Pulmonary artery endothelial cell (primary cell): ENCODE measurements at regions not wholly inside any gene's neighbourhood (a gene's known extent, or its start where the extent isn't known, plus 50 kb on each side); places are given as distances from the start of the nearest gene placed in this dataset.

ENCODE experiments used
- DNase-seq: peaks from one replicate; pipeline ENCODE4 v3.0.0-alpha.2; 2011; ENCODE audit warnings: low read depth, low spot score

DNA sequence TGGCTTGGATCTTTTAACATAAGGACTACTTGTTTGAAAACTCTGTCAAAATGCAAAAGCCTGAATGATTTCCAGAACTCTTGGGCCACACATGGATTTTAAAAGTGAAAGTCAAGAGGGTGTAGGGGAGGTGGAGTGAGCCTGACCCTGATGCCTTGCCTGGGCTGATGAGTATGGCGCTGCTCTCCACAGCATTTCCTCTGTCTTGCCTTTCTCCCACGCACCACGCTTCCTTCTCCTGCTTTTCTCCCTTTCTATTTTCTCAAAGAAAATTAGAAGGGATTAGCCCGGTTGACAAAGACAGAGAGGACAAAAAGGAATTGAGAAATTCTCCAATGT is 207.0 kb upstream of the CCDC68 start:
- no peak for DNase-seq

DNA sequence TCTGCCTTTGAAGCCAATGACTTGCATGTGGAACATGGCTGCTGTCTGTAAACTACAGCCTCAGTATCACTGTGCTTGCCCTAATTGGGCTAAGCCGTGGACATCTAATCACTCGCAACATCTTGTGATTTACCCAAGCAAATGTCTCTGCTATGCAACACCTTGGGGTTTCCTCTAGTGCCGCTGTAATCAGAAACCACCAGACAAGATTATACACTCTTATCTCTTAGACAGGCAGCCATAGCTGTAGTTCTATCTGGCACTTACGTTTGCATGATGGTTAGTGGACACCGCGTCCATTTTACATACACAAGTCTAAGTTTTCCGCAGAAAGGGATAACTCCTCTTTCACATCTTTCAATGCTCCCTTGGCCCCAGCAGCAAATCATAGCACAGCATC is 204.3 kb upstream of the CCDC68 start:
- DNase-seq, result no peak

DNA sequence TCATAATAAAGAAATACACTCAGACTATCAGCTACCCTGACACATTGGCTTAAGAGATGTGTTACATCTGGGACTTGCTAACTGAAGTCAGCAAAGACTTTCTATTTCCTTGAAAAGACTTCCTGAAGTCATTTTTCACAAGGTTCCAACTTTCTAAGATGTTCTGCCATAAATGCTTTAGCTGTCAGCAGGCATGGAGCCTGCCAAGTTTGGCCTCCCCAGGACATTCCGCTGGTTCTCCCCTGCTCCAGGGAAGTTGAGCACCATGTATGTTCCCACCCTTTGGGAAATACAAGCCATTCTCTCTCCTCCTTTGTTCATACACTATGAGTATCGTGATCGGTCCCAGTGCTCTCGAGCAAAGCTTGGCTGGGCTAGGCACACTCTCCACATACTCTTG is 202.7 kb upstream of the CCDC68 start:
- DNase-seq, result no peak

DNA sequence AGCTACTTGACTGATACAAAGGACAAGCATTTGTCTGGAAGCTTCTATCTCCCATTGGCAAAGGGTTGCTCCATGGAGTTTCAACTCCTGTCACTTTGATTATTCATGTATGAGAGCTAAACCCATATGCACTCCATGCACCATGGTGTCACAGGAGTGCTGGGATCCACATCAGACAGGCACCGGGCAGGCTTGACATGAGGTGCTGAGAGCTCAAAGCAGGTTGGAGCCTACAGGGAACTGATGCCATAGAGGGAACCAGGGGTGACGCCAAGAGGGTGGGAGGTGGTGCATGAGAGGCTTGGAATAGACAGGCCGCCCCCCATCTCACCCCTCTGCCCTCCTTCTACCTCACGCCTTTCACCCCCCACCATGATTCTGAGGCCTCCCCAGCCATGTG is 199.8 kb upstream of the CCDC68 start:
- no peak for DNase-seq

DNA sequence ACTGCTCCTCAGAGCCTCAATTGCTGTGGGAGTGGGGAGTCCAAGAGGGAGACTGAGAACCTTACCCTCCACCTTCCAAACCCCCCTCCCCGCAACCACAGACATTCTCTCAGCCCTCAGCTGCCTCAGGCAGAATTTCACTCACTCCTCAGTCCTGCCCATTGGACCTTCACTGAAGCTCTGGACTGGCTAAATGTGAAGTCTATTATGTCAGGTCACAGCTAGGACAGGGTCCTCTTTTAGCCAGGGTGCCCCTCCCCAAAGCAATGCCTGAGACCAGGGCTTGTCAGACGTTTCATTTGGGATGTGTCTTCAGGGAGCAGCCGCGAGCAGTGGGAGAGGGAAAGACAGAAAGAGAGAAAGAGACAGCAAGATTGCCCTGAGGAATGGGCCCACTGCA is 199.3 kb upstream of the CCDC68 start:
- DNase-seq, result no peak

DNA sequence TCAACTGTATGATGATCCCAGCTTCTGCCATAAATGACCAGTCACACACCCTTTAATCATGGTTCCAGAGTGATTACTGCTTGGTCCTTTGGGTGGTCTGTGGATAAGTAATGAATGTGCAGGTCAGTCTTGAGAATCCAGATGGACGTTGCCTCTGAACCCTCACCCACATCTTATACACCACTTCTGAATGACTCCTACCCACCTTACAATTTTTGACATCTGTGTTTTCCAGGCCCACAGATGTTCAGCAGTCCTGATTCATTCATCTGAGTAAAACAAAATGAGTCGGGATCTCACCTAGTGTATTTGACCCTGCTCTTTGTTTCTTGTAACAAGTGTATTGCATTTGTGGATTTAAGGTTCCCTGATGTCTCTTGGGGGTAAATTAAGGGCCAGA is 194.1 kb upstream of the CCDC68 start:
- no peak for DNase-seq

DNA sequence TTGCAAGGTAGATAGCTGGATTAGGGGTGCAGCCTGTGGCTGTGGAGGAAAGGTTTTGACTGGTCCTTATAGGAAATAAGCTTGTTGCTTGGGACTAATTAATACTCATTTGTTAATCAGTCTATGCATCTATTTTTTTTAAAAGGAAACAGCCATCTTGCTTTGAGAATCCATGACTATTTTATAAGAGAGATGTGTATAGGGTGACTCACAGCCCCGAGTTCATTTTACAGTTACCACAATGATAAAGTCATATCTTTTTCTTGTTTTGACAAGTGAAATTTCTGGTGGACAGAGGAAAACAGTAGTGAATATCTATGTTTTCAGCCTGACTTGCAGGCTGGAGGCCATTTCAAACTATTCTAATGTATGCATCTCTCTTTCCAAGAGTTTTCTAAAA is 193.5 kb upstream of the CCDC68 start:
- DNase-seq, result no peak

DNA sequence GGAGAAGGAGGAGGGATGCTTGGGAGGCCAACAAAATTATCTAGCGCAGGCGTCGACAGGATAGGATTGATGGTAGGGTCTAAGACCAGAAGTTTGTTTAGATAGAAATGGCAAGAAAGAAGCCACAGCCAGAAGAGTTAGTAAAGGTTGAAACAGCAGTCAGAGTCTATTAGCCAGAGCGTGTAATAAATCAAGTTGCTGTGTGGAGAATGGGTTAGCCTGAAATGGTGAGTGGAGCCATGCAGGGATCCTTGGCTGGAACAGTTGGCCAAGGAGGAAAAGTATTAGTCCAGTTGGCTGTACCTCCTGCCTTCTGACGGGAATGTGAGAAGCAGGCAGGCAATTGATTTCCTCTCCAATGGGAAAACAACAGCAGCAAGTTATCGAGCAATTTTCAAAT is 190.7 kb upstream of the CCDC68 start:
- no peak for DNase-seq

DNA sequence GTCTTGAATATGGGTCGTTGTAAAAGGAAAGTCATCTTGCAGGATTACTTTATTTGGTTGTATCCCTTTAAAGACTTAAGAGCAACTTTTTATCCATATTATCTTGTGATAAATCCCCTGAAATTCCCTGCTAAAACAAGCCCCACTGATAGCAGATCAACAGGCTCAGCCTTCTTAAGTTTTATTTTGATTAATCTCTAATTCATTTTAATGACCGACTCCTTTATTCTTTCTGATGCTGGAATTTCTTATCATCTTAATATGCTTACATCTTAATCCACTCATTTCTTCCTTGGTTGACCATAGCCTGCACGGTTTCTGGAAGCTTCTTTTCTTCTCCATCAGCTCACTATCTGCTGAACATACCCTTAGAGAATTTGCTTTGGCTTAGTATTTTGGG is 188.5 kb upstream of the CCDC68 start:
- no peak for DNase-seq

DNA sequence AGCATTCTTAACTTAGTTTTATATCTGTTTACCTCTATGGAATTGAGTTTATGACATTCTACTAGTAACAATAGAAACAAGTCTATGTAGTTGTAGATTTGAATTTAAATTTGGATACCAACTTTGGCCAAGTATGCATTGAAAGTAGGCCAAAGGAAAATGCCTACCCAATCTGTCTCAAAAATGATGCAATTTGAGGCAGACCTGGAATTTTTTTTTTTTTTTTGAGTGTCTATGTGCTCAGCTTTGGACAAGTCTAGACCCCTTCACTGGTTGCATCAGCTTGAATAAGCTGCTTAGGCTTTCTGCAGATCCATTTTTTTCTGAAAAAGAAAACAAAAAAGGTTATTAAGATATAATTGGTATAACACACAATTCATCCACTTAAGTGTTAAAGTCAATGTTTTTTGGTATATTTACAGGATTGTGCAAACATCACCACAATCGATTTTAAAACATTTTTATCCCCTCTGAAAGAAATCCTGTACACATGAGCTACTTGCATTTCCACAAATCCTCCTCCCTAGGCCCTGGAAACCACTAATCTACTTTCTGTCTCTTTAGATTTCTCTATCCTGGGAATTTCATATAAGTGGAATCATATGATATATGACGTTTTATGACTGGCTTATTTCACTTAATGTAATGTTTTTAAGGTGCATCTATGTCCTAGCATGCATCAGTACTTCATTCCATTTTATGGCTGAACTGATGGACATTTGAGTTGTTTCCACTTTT is 185.1 kb upstream of the CCDC68 start:
- DNase-seq, result no peak

DNA sequence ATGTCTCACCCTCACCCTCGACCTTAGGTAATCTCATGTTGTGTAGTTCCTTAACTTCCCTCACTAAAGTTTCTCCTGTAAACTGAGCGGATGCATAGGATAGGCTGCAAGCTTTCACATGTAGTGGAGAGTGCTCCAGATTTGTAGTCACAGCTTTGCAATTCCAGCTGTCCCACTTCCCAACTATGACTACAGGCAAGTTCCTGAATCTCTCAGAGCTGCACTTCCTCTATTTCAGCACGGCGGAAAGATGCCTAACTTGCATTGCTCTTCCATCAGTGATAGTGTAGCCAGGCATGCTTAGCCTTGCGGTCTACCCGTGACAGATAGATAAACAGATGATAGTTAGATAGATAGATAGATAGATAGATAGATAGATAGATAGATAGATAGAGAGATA is 183.1 kb upstream of the CCDC68 start:
- DNase-seq, result no peak

DNA sequence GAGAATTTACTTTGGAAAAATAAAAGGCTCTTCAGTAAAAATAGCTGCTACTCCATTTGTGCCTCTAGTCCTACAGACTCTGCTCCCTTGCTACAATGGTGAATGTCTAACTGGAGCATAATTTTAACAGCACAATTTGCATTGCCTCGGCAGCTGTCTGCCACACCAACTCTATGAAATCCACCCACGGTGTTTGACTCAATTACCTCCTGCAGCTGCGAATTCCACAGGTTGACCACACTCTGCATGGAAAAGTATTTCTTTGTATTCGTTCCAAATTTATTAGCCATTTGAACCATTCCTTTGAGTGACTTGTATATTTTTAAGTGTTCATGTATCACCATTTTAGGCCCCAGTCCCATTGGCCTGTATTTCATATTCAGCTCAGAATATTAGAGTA is 182.1 kb upstream of the CCDC68 start:
- no peak for DNase-seq

DNA sequence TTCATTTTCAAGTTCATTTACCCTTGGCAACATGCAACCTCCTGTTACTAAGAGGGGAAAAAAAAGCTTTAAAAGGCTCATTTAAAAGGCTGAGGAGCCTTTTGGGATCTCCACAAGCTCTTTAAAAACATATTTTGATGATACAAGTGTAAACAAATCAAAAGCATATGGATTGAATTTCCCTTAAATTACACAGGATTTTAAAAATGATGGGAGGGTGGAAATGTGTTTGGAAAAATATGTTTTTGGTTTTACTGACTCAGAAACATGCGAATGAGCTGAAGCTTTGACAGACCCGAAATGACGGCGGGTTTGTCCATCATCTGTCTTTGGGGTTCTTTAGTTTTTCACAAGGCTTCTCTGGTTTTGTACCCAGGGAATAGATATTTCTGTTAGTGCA is 180.6 kb upstream of the CCDC68 start:
- no peak for DNase-seq

DNA sequence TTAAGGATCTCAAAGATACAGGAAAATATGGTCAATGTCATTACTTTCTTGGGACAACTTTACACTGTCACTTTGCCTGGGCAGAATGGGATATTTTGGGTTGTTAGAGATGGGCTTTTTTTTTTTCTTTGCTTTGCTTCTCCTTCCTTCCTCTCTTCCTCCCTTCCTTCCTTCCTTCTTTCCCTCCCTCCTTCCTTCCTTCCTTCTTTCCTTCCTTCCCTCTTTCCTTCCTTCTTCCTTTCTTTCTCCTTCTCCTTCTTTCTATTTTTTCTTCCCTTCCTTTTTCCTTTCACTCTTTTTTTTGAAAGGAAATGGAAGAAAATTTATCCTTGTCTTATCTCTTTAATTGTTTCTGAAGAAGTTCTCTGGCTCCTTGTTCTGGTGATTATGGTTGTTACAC is 180.0 kb upstream of the CCDC68 start:
- no peak for DNase-seq

DNA sequence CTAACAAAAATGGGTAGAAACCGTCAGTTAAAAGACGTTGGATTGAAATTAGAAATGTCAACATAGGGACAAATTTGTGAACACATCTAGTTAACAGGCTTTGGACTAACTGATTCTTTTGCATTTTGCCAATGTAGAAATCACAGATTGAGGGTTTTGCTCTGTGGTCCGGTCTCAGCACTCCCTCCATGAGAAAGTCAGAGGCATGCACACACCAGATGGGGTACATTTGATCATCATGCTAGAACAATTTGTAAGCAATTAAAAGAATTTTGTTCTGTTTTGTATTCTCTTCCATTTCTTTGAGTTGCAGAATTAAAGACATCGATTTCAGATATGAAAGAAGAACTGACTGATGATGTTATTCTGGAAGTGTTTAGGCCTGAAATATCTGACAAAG is 179.1 kb upstream of the CCDC68 start:
- DNase-seq, result no peak

DNA sequence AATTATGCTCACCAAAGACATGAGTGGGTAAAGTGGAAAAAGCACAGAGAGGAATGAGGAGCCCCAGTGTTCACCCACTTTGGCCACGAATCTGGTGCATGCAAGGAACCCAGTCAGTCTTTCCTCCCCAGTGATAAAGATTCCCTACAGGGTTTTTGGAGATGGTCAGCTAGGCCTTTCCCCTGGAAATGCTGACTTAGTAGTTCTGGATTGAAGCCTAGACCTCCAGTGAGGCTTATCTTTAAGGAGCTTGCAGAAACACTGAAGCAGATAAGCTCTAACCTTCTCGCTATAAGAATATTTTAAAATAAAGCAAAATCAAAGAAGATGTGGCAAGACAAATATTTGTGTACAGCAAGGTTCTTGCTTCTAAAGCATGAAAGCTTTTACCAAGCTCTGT is 178.3 kb upstream of the CCDC68 start:
- DNase-seq, result no peak

DNA sequence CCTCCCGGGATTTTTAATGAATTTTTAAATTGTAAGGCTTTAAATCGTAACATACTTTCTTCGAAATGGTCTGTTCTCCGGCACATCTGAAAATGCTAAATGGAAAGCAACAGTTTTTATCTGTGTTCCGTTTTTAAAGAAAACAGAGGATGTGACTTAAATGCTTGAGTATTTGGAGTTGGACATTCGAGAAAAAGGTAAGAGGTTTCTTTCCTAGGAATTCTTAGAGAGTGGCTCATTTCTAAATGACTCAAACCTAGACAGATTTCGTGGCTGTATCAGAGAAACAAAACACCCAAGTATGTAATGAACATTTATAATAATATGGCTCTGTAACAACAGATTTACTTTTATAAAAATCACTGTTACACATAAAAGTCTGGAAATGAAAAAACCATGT is 177.6 kb upstream of the CCDC68 start:
- DNase-seq, result no peak

DNA sequence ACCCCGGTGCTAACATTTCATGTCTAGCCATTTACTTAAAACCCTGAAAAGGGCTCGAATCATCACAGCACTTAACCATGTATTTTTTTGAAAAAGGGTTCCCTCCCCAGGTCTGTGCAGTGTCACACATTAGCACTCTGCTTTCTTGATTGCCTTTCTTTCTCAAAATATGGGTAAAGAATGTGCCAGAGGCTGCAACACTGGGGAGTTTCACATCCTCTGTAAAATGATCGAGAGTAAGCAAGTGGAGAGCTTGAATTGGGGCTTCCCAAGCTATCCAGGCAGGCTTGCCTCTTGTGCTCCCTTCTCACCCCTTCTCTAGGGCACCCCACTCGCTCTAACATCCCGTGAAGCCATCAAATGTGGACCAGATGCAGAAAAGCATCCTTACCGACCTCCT is 177.0 kb upstream of the CCDC68 start:
- no peak for DNase-seq

DNA sequence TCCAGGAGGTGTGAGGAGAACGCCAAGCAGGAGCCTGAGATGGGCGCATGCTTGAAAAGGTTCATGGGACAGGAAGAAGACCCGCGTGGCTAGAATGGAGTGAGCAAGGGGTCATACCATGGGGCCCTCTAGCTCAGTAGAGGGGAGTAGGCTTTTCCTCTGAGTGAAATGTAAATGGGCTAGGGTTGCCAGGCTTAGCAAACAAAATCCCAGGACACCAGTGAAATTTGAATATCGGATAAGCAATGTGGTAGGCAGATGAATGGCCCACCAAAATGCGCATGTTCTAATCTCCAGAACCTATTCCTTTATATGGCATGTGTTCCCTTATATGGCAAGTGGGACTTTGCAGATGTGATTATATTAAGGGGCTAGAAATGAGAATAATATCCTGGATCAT is 174.1 kb upstream of the CCDC68 start:
- DNase-seq, result no peak

DNA sequence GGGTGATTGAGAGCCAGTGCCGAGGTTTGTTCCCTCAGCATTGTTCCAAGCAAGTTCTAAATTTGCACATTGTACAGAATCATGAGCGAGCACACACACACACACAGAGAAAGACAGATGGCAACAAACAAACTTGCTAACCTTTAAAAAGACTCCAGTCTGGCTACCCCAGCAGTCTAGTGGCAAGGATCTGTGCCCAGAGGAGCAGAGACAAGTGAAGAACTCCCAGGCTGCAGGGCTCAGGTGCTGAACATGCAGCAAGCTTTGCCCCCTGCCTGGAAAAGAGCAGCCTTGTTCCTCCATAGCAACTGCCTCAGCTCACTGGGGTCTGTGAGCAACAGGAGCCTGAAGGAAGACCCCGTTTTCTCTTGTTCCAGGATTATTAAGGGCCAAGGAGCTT is 169.2 kb upstream of the CCDC68 start:
- DNase-seq, result no peak

DNA sequence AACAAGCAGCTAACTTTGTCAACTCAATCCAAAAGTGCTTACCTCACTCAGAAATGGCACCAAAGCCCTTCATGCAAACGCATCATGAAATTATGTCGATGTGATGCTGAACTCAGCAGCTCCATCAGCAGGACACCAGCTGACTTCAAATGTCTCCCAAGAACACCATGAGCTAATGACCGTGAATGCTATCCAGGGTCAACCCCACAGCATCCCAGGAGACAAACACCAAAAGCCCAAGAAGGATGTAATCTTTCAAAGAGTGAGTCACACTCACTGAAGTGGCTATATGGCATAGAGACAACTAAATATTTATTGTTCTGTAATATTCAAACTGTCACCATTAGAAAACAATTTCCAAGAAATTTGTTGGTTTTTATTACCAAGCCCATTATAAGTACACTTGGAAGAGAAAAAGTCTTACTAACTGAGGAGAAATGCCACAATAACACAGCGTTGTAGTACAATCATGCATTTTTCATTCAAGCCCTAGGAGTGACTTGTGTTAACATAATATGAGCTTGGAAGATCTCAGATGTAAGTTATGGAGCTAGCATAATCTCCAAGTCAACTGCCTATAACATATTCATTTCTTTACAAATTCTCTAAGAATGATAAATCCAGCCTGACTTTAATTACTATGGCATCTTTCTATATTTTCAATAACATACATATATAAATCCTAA is 165.0 kb upstream of the CCDC68 start:
- no peak for DNase-seq

DNA sequence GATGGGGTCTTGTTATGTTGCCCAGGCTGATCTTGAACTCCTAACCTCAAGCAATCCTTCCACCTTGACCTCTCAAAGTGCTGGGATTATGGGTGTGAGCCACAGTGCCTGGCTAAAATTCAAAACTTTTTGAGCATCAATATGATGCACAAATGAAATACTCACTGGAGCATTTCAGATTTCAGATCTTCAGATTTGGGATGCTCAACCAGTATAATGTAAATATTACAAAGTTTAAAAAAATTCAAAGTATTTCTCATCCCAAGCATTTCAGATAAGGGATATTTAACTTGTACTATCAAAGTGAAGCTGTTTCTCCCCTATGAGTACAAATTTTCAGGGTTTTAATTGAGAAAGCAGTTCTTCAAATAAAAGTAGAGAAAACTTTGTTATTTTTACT is 164.1 kb upstream of the CCDC68 start:
- DNase-seq, result no peak

DNA sequence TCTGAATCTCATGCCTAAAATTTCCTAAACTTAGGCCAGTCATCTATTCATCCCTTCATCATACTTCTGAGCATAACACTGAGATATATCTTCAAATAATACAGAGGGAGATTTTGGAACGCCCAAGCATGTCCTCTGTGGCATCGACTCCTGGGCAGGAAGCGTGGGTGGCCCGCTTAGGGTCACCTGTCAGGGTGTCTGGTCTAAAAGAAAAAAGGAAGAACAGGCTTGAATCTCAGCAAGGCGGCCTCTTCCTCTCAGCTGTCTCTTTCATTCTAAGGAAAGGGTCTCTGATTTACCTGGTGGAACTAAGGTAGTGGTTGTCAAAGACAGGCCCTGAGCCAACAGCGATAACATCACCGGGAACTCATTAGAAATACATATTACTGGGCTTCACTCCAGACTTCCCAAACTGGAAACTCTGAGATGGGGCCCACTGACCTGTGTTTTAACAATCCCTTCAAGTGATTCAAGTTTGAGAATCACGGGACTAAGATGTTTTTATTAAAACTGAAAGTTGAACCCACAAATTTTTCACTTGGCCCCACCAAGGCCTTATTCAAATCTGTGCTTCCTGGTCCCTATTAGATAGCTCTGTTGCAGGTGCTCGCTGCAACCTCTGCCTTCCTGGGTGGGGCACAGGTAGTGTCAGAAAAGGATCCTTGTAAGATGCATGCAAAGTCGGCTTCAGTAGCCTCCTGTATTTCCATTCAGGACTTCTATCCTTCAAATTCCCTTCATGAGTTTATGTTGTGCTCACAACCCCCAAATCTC is 162.3 kb upstream of the CCDC68 start:
- DNase-seq, result no peak
